M059J (cell line): ENCODE measurements at regions not wholly inside any gene's neighbourhood (a gene's known extent, or its start where the extent isn't known, plus 50 kb on each side); places are given as distances from the start of the nearest gene placed in this dataset.
"Not testable (repeated sequence)": the region's sequence is repeated elsewhere in the genome, so short reads cannot be mapped to it uniquely, and the experiment has no call there.

Experiments used
- DNase-seq: peaks from one replicate; pipeline ENCODE4 v3.0.0-alpha.2; 2012; ENCODE audit warnings: low read depth

- DNase-seq: not testable (repeated sequence)
These were observed 127.0 kb downstream of the ART5 start for GRCh38 chr11:3514635-3515424.

- DNase-seq: not testable (repeated sequence)
These were observed 128.5 kb downstream of the ART5 start for GRCh38 chr11:3513311-3513710.

GRCh38 chr11:3512751-3513150 is 129.0 kb downstream of the ART5 start:
- DNase-seq: not testable (repeated sequence)

GRCh38 chr11:3512133-3512703 is 129.6 kb downstream of the ART5 start:
- peak; percentile 4 for DNase-seq

GRCh38 chr11:3511416-3512132 is 130.2 kb downstream of the ART5 start:
- DNase-seq: not testable (repeated sequence)

- not testable (repeated sequence) for DNase-seq
These were observed 130.6 kb upstream of the ZNF195 start for GRCh38 chr11:3509563-3509962.

- not testable (repeated sequence) for DNase-seq
These were observed 120.3 kb upstream of the ZNF195 start for GRCh38 chr11:3499198-3499597.

GRCh38 chr11:3498356-3498755 is 119.4 kb upstream of the ZNF195 start:
- not testable (repeated sequence) for DNase-seq

GRCh38 chr11:3493152-3493551 is 114.2 kb upstream of the ZNF195 start:
- DNase-seq: not testable (repeated sequence)

- DNase-seq: not testable (repeated sequence)
These were observed 109.1 kb upstream of the ZNF195 start for GRCh38 chr11:3488003-3488402.

- DNase-seq: not testable (repeated sequence)
These were observed 106.8 kb upstream of the ZNF195 start for GRCh38 chr11:3485737-3486136.

- DNase-seq: peak; percentile 45
These were observed 98.3 kb upstream of the ZNF195 start for GRCh38 chr11:3476937-3477885.

GRCh38 chr11:3476084-3476936 is 97.4 kb upstream of the ZNF195 start:
- DNase-seq: not testable (repeated sequence)

- DNase-seq: not testable (repeated sequence)
These were observed 90.0 kb upstream of the ZNF195 start for GRCh38 chr11:3468963-3469362.

- not testable (repeated sequence) for DNase-seq
These were observed 88.7 kb upstream of the ZNF195 start for GRCh38 chr11:3467599-3467998.

- DNase-seq: peak; percentile 36
These were observed 76.7 kb upstream of the ZNF195 start for GRCh38 chr11:3455666-3456065.

GRCh38 chr11:3454844-3455243 is 75.9 kb upstream of the ZNF195 start:
- DNase-seq: peak; percentile 47

GRCh38 chr11:3453596-3454256 is 74.8 kb upstream of the ZNF195 start:
- not testable (repeated sequence) for DNase-seq

GRCh38 chr11:3450822-3451221 is 71.9 kb upstream of the ZNF195 start:
- not testable (repeated sequence) for DNase-seq

GRCh38 chr11:3445535-3445934 is 66.6 kb upstream of the ZNF195 start:
- DNase-seq: not testable (repeated sequence)
